WTC11 (cell line): ENCODE measurements at regions not wholly inside any gene's neighbourhood (a gene's known extent, or its start where the extent isn't known, plus 50 kb on each side); places are given as distances from the start of the nearest gene placed in this dataset.

Source experiments
- NFE2L1 ChIP-seq: sonication (generic); formaldehyde crosslinking; IDR thresholded peaks from 2 replicates; pipeline ENCODE4 v1.8.1; 2023; ENCODE audit warnings: missing genetic modification reagents
- TP53 ChIP-seq: sonication (generic); formaldehyde crosslinking; IDR thresholded peaks from 2 replicates; pipeline ENCODE4 v1.8.1; 2023; ENCODE audit warnings: mild to moderate bottlenecking, missing genetic modification reagents
- ZNF416 ChIP-seq: fragments of 250-450 bp; sonication (Bioruptor Pico); IDR thresholded peaks from 2 replicates; pipeline ENCODE4 v1.9.0; 2021; ENCODE audit warnings: mild to moderate bottlenecking, inconsistent platforms

DNA sequence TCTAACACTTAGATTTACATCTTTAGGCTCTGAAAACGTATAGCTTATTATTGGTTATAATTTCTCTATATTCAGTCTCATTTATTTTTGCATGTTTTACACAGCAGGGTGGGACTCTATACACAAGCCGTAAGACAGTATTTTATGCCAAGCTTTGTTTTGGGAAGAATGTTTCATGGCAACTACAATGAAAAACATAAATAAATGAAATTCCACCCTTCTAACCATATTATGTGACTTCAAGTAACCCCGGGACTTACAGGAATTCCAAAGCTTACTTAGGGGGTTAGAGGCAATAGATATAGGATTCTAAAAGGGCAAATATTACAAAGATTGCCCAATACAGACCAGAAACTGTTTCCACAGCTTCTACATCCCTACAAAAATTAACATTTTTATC, 370.9 kb downstream of the PRR32 start:
- TF ChIP-seq NFE2L1 (CRISPR knock-in tag): no peak
- TF ChIP-seq TP53: no peak
- no peak for TF ChIP-seq ZNF416
